WTC11 (cell line): ENCODE measurements at regions not wholly inside any gene's neighbourhood (a gene's known extent, or its start where the extent isn't known, plus 50 kb on each side); places are given as distances from the start of the nearest gene placed in this dataset.

Experiments
- ATAC-seq: fragments of 200-7000 bp; cut with Tn5 transposase; 2 replicates; pipeline ENCODE4 v1.10.0; 2021; ENCODE audit warnings: mild to moderate bottlenecking, moderate library complexity
- CTCF ChIA-PET: fragments of 300-600 bp; sonication (Branson Sonifier 250); formaldehyde crosslinking; loops from one replicate; lab custom pipeline; 2021; ENCODE audit warnings: antibody characterized with exemption; lab: Charles Lee
- POLR2A ChIA-PET: fragments of 350-600 bp; sonication (Branson Sonifier 250); formaldehyde crosslinking; loops from one replicate; lab custom pipeline; 2021; ENCODE audit warnings: antibody characterized with exemption; lab: Charles Lee
- DNase-seq: peaks from one replicate; pipeline ENCODE4 v3.0.0; 2021; ENCODE audit warnings: low spot score
- H3K27ac Mint-ChIP-seq: 2 replicates; pipeline ENCODE4 v1.8.0; 2021; ENCODE audit warnings: mixed read lengths
- H3K27me3 Mint-ChIP-seq: 2 replicates; pipeline ENCODE4 v1.8.0; 2021; ENCODE audit warnings: low read depth, mild to moderate bottlenecking, moderate library complexity, mixed read lengths
- H3K36me3 Mint-ChIP-seq: 2 replicates; pipeline ENCODE4 v1.8.0; 2021; ENCODE audit warnings: mixed read lengths
- H3K4me1 Mint-ChIP-seq: 2 replicates; pipeline ENCODE4 v1.8.0; 2022; ENCODE audit warnings: mixed read lengths
- H3K4me3 Mint-ChIP-seq: 2 replicates; pipeline ENCODE4 v1.8.0; 2021; ENCODE audit warnings: mild to moderate bottlenecking, moderate library complexity, mixed read lengths
- H3K9me3 Mint-ChIP-seq: 2 replicates; pipeline ENCODE4 v1.8.0; 2021; ENCODE audit warnings: mixed read lengths
- AR ChIP-seq: fragments of 250-450 bp; sonication (Bioruptor Pico); IDR thresholded peaks from 2 replicates; pipeline ENCODE4 v1.9.0; 2021; ENCODE audit warnings: mild to moderate bottlenecking
- CDX4 ChIP-seq: fragments of 250-450 bp; sonication (Bioruptor Pico); IDR thresholded peaks from 2 replicates; pipeline ENCODE4 v1.9.0; 2021; ENCODE audit warnings: moderate library complexity, mild to moderate bottlenecking, inconsistent platforms, borderline replicate concordance
- CTCF ChIP-seq: fragments of 200-600 bp; IDR thresholded peaks from 2 replicates; pipeline ENCODE4 v1.8.0; 2022; ENCODE audit warnings: antibody characterized with exemption
- E2F4 ChIP-seq: sonication (generic); formaldehyde crosslinking; IDR thresholded peaks from 2 replicates; pipeline ENCODE4 v1.8.1; 2022; ENCODE audit warnings: low read depth, mild to moderate bottlenecking, moderate library complexity, missing genetic modification reagents, borderline replicate concordance
- ETV6 ChIP-seq: sonication (generic); formaldehyde crosslinking; IDR thresholded peaks from 2 replicates; pipeline ENCODE4 v1.8.1; 2022; ENCODE audit warnings: mild to moderate bottlenecking, missing genetic modification reagents
- GTF2I ChIP-seq: fragments of 250-450 bp; sonication (Bioruptor Pico); conservative IDR thresholded peaks from 2 replicates; pipeline ENCODE4 v1.4.0; 2021; ENCODE audit warnings: mild to moderate bottlenecking
- IRF2 ChIP-seq: sonication (generic); formaldehyde crosslinking; IDR thresholded peaks from 2 replicates; pipeline ENCODE4 v1.8.0; 2022; ENCODE audit warnings: low read depth, missing genetic modification reagents, borderline replicate concordance
- NR2C2 ChIP-seq: sonication (generic); formaldehyde crosslinking; IDR thresholded peaks from 2 replicates; pipeline ENCODE4 v1.8.0; 2022; ENCODE audit warnings: mild to moderate bottlenecking, missing genetic modification reagents
- PRRX2 ChIP-seq: fragments of 250-450 bp; sonication (Bioruptor Pico); IDR thresholded peaks from 2 replicates; pipeline ENCODE4 v1.8.0; 2021; ENCODE audit warnings: mild to moderate bottlenecking
- RORB ChIP-seq: fragments of 250-450 bp; sonication (Bioruptor Pico); IDR thresholded peaks from 2 replicates; pipeline ENCODE4 v1.9.0; 2021; ENCODE audit warnings: mild to moderate bottlenecking
- STAT6 ChIP-seq: sonication (generic); formaldehyde crosslinking; conservative IDR thresholded peaks from 2 replicates; pipeline ENCODE4 v1.8.1; 2023; ENCODE audit warnings: mild to moderate bottlenecking, low read depth, missing genetic modification reagents, moderate library complexity
- ZBTB21 ChIP-seq: sonication (generic); formaldehyde crosslinking; IDR thresholded peaks from 2 replicates; pipeline ENCODE4 v1.8.1; 2023; ENCODE audit warnings: mild to moderate bottlenecking, missing genetic modification reagents, borderline replicate concordance
- ZNF281 ChIP-seq: sonication (generic); formaldehyde crosslinking; IDR thresholded peaks from 2 replicates; pipeline ENCODE4 v1.8.0; 2023; ENCODE audit warnings: mild to moderate bottlenecking, missing genetic modification reagents
- ZNF423 ChIP-seq: fragments of 250-450 bp; sonication (Bioruptor Pico); IDR thresholded peaks from 2 replicates; pipeline ENCODE4 v2.1.2; 2022; ENCODE audit warnings: mild to moderate bottlenecking, moderate library complexity

GRCh38 chr11:92278791-92279433 is 54.3 kb downstream of the FAT3 start (continued):
- no peak for TF ChIP-seq AR (CRISPR knock-in tag)
- no peak for TF ChIP-seq ZBTB21 (CRISPR knock-in tag)
- no peak for TF ChIP-seq NR2C2 (CRISPR knock-in tag)
- TF ChIP-seq E2F4 (CRISPR knock-in tag), result no peak
- TF ChIP-seq, all 79 proteins: peak for 0

GRCh38 chr11:92284107-92284506 is 59.5 kb downstream of the FAT3 start:
- H3K27me3 Mint-ChIP-seq, result no peaks in the 10 kb centered on the region
- TF ChIP-seq IRF2 (CRISPR knock-in tag) (no peak), ZNF281 (CRISPR knock-in tag) (no peak), RORB (CRISPR knock-in tag) (no peak), STAT6 (no peak), ETV6 (CRISPR knock-in tag) (no peak), GTF2I (CRISPR knock-in tag) (no peak), ZNF423 (CRISPR knock-in tag) (no peak), PRRX2 (CRISPR knock-in tag) (no peak), CTCF (no peak), CDX4 (CRISPR knock-in tag) (no peak)
- H3K4me1 Mint-ChIP-seq, result peaks cover 37% of the 10 kb centered on the region
- H3K36me3 Mint-ChIP-seq, result no peaks in the 10 kb centered on the region
- DNase-seq (no peak), ATAC-seq (no peak)
- ChIA-PET POLR2A (no interaction called here), CTCF (no interaction called here)
- H3K9me3 Mint-ChIP-seq, result no peaks in the 10 kb centered on the region
- H3K4me3 Mint-ChIP-seq, result no peak overlapping the region
- no peak overlapping the region for H3K27ac Mint-ChIP-seq
